Endothelial cell of umbilical vein (primary cell): ENCODE measurements at regions not wholly inside any gene's neighbourhood (a gene's known extent, or its start where the extent isn't known, plus 50 kb on each side); places are given as distances from the start of the nearest gene placed in this dataset.

Source experiments
- BruUV-seq: library from RNA; stranded (reverse); fragments of 400-500 nt; replicated peaks from 2 replicates; lab custom pipeline; 2021; lab: Mats Ljungman, UMichigan
- CTCF ChIA-PET: fragments of 300-600, 350-600 bp; sonication (Branson Sonifier 250); formaldehyde crosslinking; loops from one replicate; lab custom pipeline; 2021; ENCODE audit warnings: antibody characterized with exemption, inconsistent platforms; lab: Charles Lee
- POLR2A ChIA-PET: fragments of 300-600, 350-600 bp; sonication (Branson Sonifier 250); formaldehyde crosslinking; loops from one replicate; lab custom pipeline; 2021; ENCODE audit warnings: antibody characterized with exemption, inconsistent platforms; lab: Charles Lee
- DNase-seq: peaks from one replicate; pipeline ENCODE4 v3.0.0-alpha.2; 2011; ENCODE audit warnings: low read depth, low spot score
- FAIRE-seq: peaks from 2 replicates; lab custom pipeline; 2011; peaks lifted over from hg19 to GRCh38; lab: Jason Lieb, UNC
- H2AFZ ChIP-seq: 2 replicates; pipeline ENCODE4 v1.6.0; 2012; ENCODE audit warnings: low read depth, low read length, control low read depth, inconsistent platforms
- H3K27ac ChIP-seq: 2 replicates; pipeline ENCODE4 v1.5.1; 2011; ENCODE audit warnings: low read depth, mild to moderate bottlenecking, control low read depth, low read length, moderate library complexity; ENCODE audit not compliant: insufficient read depth
- H3K27me3 ChIP-seq, 2 experiments: 2 replicates each; pipeline versions ENCODE4 v1.6.0 to v1.6.1; 2011; ENCODE audit warnings: low read length in 2 of 2, mixed read lengths in 1 of 2; ENCODE audit not compliant: control insufficient read depth in 2 of 2, insufficient read depth in 2 of 2
- H3K36me3 ChIP-seq, 2 experiments: 2 replicates in 1 of 2; 3 replicates in 1 of 2; pipeline ENCODE4 v1.5.1; 2011; ENCODE audit warnings: low read length in 2 of 2, mild to moderate bottlenecking in 1 of 2, moderate library complexity in 1 of 2; ENCODE audit not compliant: control insufficient read depth in 2 of 2, insufficient read depth in 2 of 2; ENCODE audit errors: extremely low read depth in 1 of 2
- H3K4me1 ChIP-seq: 3 replicates; pipeline ENCODE4 v1.5.1; 2011; ENCODE audit warnings: mild to moderate bottlenecking, low read length; ENCODE audit not compliant: control insufficient read depth, insufficient read depth; ENCODE audit errors: extremely low read depth
- H3K4me2 ChIP-seq: 2 replicates; pipeline ENCODE4 v1.6.1; 2011; ENCODE audit warnings: low read length, control low read depth, mixed read lengths; ENCODE audit not compliant: insufficient read depth
- H3K4me3 ChIP-seq, 3 experiments: fragments of 200-600 bp in 1 of 3; sonication (generic), shearing (Covaris generic) in 1 of 3; replicated peaks in 1 of 3; 2 replicates each; pipeline ENCODE4 v1.5.1; 2011 to 2016; ENCODE audit warnings: control low read depth in 3 of 3, low read length in 3 of 3, mild to moderate bottlenecking in 2 of 3, inconsistent platforms in 1 of 3, low read depth in 1 of 3, moderate library complexity in 1 of 3; ENCODE audit not compliant: insufficient read depth in 1 of 3
- H3K79me2 ChIP-seq: 2 replicates; pipeline ENCODE4 v1.6.0; 2012; ENCODE audit warnings: low read length, inconsistent platforms; ENCODE audit not compliant: control insufficient read depth, insufficient read depth
- H3K9ac ChIP-seq: replicated peaks from 2 replicates; pipeline ENCODE3; 2011; ENCODE audit warnings: low read length, control low read depth; ENCODE audit not compliant: insufficient read depth; ENCODE audit errors: extremely low read depth
- H3K9me1 ChIP-seq: replicated peaks from 3 replicates; pipeline ENCODE4 v1.6.0; 2011; ENCODE audit warnings: mild to moderate bottlenecking, low read length; ENCODE audit not compliant: control insufficient read depth, insufficient read depth; ENCODE audit errors: extremely low read depth
- H3K9me3 ChIP-seq: replicated peaks from 2 replicates; pipeline ENCODE4 v1.5.1; 2012; ENCODE audit warnings: low read length, inconsistent platforms; ENCODE audit not compliant: control insufficient read depth, insufficient read depth
- H4K20me1 ChIP-seq: replicated peaks from 2 replicates; pipeline ENCODE3; 2011; ENCODE audit warnings: mild to moderate bottlenecking, low read length; ENCODE audit not compliant: control insufficient read depth, insufficient read depth; ENCODE audit errors: extremely low read depth
- CTCF ChIP-seq, 2 donors: IDR thresholded peaks; 1 replicate in 1 of 2; 2 replicates in 1 of 2; pipeline ENCODE4 v1.5.1; 2011; ENCODE audit warnings: low read length in 2 of 2, mild to moderate bottlenecking in 2 of 2, moderate library complexity in 2 of 2, control low read depth in 1 of 2, inconsistent platforms in 1 of 2, low read depth in 1 of 2; ENCODE audit not compliant: insufficient read depth in 1 of 2; ENCODE audit errors: extremely low read depth in 1 of 2
- EZH2 ChIP-seq: IDR thresholded peaks from 2 replicates; pipeline ENCODE4 v1.6.1; 2012; ENCODE audit warnings: borderline replicate concordance, low read depth, mild to moderate bottlenecking, moderate library complexity, low read length, inconsistent platforms; ENCODE audit not compliant: severe bottlenecking
- FOS ChIP-seq: IDR thresholded peaks from 2 replicates; pipeline ENCODE4 v1.6.1; 2011; ENCODE audit warnings: mild to moderate bottlenecking, low read length, moderate library complexity, borderline replicate concordance; ENCODE audit not compliant: insufficient read depth
- GATA2 ChIP-seq: IDR thresholded peaks from 2 replicates; pipeline ENCODE4 v1.7.0; 2011; ENCODE audit warnings: low read depth, mild to moderate bottlenecking, moderate library complexity, mixed read lengths, low read length; ENCODE audit not compliant: insufficient read length, insufficient read depth
- JUN ChIP-seq: IDR thresholded peaks from 2 replicates; pipeline ENCODE4 v1.6.1; 2011; ENCODE audit warnings: borderline replicate concordance, low read depth; ENCODE audit not compliant: insufficient read length, insufficient read depth
- MAX ChIP-seq: IDR thresholded peaks from 2 replicates; pipeline ENCODE4 v1.6.1; 2011; ENCODE audit not compliant: insufficient read depth, insufficient read length
- MYC ChIP-seq: IDR thresholded peaks from one replicate; pipeline ENCODE4 v1.6.1; 2011; ENCODE audit warnings: mild to moderate bottlenecking, low read depth, low read length
- POLR2A ChIP-seq: IDR thresholded peaks from 2 replicates; pipeline ENCODE4 v1.6.1; 2012; ENCODE audit warnings: low read depth, mild to moderate bottlenecking, control low read depth, low read length
- POLR2AphosphoS5 ChIP-seq: IDR thresholded peaks from 2 replicates; pipeline ENCODE4 v1.6.1; 2012; ENCODE audit warnings: low read depth, mild to moderate bottlenecking, control low read depth, low read length, moderate library complexity; ENCODE audit not compliant: insufficient read depth
- dilution Hi-C: fragments of 300-500 bp; cut with MboI; formaldehyde crosslinking; loops from one replicate; pipeline ENCODE4 v1.15.0; 2019; ENCODE audit warnings: low sequenced_read_pairs; ENCODE audit not compliant: extremely low pct_ligation_motif_present
- intact Hi-C: fragments of 100-400 bp; cut with micrococcal nuclease; formaldehyde crosslinking; loops from one replicate; pipeline ENCODE4 v1.10.0; 2022

- FAIRE-seq (no peak), DNase-seq (no peak)
- TF ChIP-seq JUN (no peak), CTCF (IDR thresholded peaks at IDR 0.05; ENCODE audit: extremely low read depth in 1 of 2, insufficient read depth in 1 of 2, low read depth in 1 of 2, low read length in 2 of 2) (no peak), POLR2A (no peak), EZH2 (no peak), MAX (no peak)
- Histone ChIP-seq H3K27me3 (no peaks in the 10 kb centered on the region), H3K36me3 (no peaks in the 10 kb centered on the region), H2AFZ (no peak overlapping the region), H3K9ac (no peak overlapping the region), H3K4me3 (no peak overlapping the region), H3K27ac (no peak overlapping the region), H3K4me1 (no peaks in the 10 kb centered on the region), H3K9me1 (no peaks in the 10 kb centered on the region), H4K20me1 (no peaks in the 10 kb centered on the region), H3K9me3 (no peaks in the 10 kb centered on the region), H3K79me2 (no peaks in the 10 kb centered on the region), H3K4me2 (no peak overlapping the region)
- ChIA-PET POLR2A (no interaction called here), CTCF (interaction anchor here (1.2 kb wide), 1 partner anchor 10 kb away, joined by 3 read pairs; no protein-coding TSS in a partner anchor)
- dilution Hi-C loops = no loop called here
- no TSS peak for BruUV-seq
- intact Hi-C loops = no loop called here
Observed at GRCh38 chr5:120251898-120252297, 212.2 kb upstream of the PRR16 start.

- Histone ChIP-seq H3K4me2 (no peak overlapping the region), H3K4me1 (no peaks in the 10 kb centered on the region), H2AFZ (no peak overlapping the region), H3K4me3 (no peak overlapping the region), H3K27ac (no peak overlapping the region), H3K27me3 (no peaks in the 10 kb centered on the region), H3K9me1 (no peaks in the 10 kb centered on the region), H4K20me1 (no peaks in the 10 kb centered on the region), H3K9me3 (no peaks in the 10 kb centered on the region), H3K36me3 (no peaks in the 10 kb centered on the region), H3K9ac (no peak overlapping the region), H3K79me2 (no peaks in the 10 kb centered on the region)
- intact Hi-C loops (no loop called here), dilution Hi-C loops (no loop called here)
- DNase-seq = no peak
- no peak for FAIRE-seq
- ChIA-PET POLR2A (no interaction called here), CTCF (no interaction called here)
- TF ChIP-seq GATA2 (no peak), JUN (no peak), EZH2 (no peak), POLR2AphosphoS5 (no peak), FOS (no peak), MYC (no peak), CTCF (IDR thresholded peaks at IDR 0.05; ENCODE audit: extremely low read depth in 1 of 2, insufficient read depth in 1 of 2, low read depth in 1 of 2, low read length in 2 of 2) (no peak), MAX (no peak), POLR2A (no peak)
- no TSS peak for BruUV-seq
Observed at GRCh38 chr5:120252839-120253238, 211.3 kb upstream of the PRR16 start.
